IMR-90 (cell line): ENCODE measurements at regions not wholly inside any gene's neighbourhood (a gene's known extent, or its start where the extent isn't known, plus 50 kb on each side); places are given as distances from the start of the nearest gene placed in this dataset.

Experiments used
- ATAC-seq: fragments of 200-7000 bp; cut with Tn5 transposase; 2 replicates; pipeline ENCODE4 v1.9.1; 2020; ENCODE audit warnings: low read depth, mild to moderate bottlenecking, moderate library complexity
- BruUV-seq: library from RNA; stranded (reverse); fragments of 400-500 nt; replicated peaks from 2 replicates; lab custom pipeline; 2021; lab: Mats Ljungman, UMichigan
- CTCF ChIA-PET: fragments of 300-600 bp; formaldehyde crosslinking; extraction: SDS; loops from one replicate; lab custom pipeline; 2021; ENCODE audit warnings: antibody characterized with exemption; lab: Yijun Ruan, JAX
- POLR2A ChIA-PET: fragments of 300-600 bp; sonication (Branson Sonifier 250); formaldehyde crosslinking; loops from one replicate; lab custom pipeline; 2022; ENCODE audit warnings: antibody characterized with exemption; ENCODE audit not compliant: unreplicated experiment; lab: Charles Lee
- DNase-seq: peaks from one replicate; pipeline ENCODE4 v3.0.0; 2013
- H2AFZ ChIP-seq: replicated peaks from 2 replicates; pipeline ENCODE3; 2013; ENCODE audit warnings: low read length, mild to moderate bottlenecking; ENCODE audit not compliant: poor library complexity
- H2AK5ac ChIP-seq: 2 replicates; pipeline ENCODE4 v1.6.1; 2013; ENCODE audit warnings: low read depth, low read length, inconsistent platforms
- H2AK9ac ChIP-seq: replicated peaks from 2 replicates; pipeline ENCODE3; 2013; ENCODE audit warnings: mild to moderate bottlenecking, low read depth, low read length, moderate library complexity; ENCODE audit not compliant: poor library complexity
- H2BK120ac ChIP-seq: 2 replicates; pipeline ENCODE4 v1.6.1; 2013; ENCODE audit warnings: low read depth, low read length, inconsistent platforms
- H2BK15ac ChIP-seq: 3 replicates; pipeline ENCODE4 v1.6.1; 2013; ENCODE audit warnings: low read depth, low read length, inconsistent platforms
- H2BK20ac ChIP-seq: 2 replicates; pipeline ENCODE4 v1.6.1; 2013; ENCODE audit warnings: low read depth, mild to moderate bottlenecking, inconsistent platforms, low read length, moderate library complexity
- H2BK5ac ChIP-seq: 2 replicates; pipeline ENCODE4 v1.6.1; 2013; ENCODE audit warnings: mild to moderate bottlenecking, low read depth, low read length, inconsistent platforms; ENCODE audit not compliant: poor library complexity, severe bottlenecking
- H3K14ac ChIP-seq: replicated peaks from 2 replicates; pipeline ENCODE4 v1.6.1; 2013; ENCODE audit warnings: low read depth, low read length, inconsistent platforms
- H3K18ac ChIP-seq: 2 replicates; pipeline ENCODE4 v1.6.1; 2013; ENCODE audit warnings: low read depth, low read length, control low read depth
- H3K23ac ChIP-seq: 2 replicates; pipeline ENCODE4 v1.6.1; 2013; ENCODE audit warnings: low read depth, low read length, inconsistent platforms
- H3K27ac ChIP-seq: 2 replicates; pipeline ENCODE4 v1.5.1; 2013; ENCODE audit warnings: mild to moderate bottlenecking, control low read depth, low read length; ENCODE audit not compliant: insufficient read depth
- H3K27me3 ChIP-seq: 2 replicates; pipeline ENCODE4 v1.6.1; 2013; ENCODE audit warnings: low read length; ENCODE audit not compliant: control insufficient read depth, insufficient read depth
- H3K36me3 ChIP-seq: 2 replicates; pipeline ENCODE4 v1.6.1; 2013; ENCODE audit warnings: low read length, mixed read lengths; ENCODE audit not compliant: control insufficient read depth, insufficient read depth
- H3K4ac ChIP-seq: 2 replicates; pipeline ENCODE4 v1.6.1; 2013; ENCODE audit warnings: low read depth, low read length, inconsistent platforms
- H3K4me1 ChIP-seq: 2 replicates; pipeline ENCODE4 v1.6.1; 2013; ENCODE audit warnings: low read length, mixed read lengths; ENCODE audit not compliant: control insufficient read depth, insufficient read depth
- H3K4me2 ChIP-seq: 2 replicates; pipeline ENCODE4 v1.6.1; 2013; ENCODE audit warnings: low read depth, mild to moderate bottlenecking, control low read depth, low read length, moderate library complexity
- H3K4me3 ChIP-seq: 2 replicates; pipeline ENCODE4 v1.5.1; 2013; ENCODE audit warnings: low read depth, mild to moderate bottlenecking, control low read depth, low read length, moderate library complexity; ENCODE audit not compliant: insufficient read depth
- H3K56ac ChIP-seq: 2 replicates; pipeline ENCODE4 v1.6.1; 2013; ENCODE audit warnings: low read length, inconsistent platforms; ENCODE audit not compliant: insufficient read depth; ENCODE audit errors: extremely low read depth
- H3K79me1 ChIP-seq, 2 experiments: 2 replicates each; pipeline ENCODE4 v1.6.1; 2013; ENCODE audit warnings: low read length in 2 of 2, inconsistent platforms in 1 of 2, low read depth in 1 of 2
- H3K9ac ChIP-seq: 2 replicates; pipeline ENCODE4 v1.6.1; 2013; ENCODE audit warnings: low read depth, low read length, control low read depth
- H3K9me1 ChIP-seq: 2 replicates; pipeline ENCODE4 v1.6.1; 2013; ENCODE audit warnings: low read length, inconsistent platforms; ENCODE audit not compliant: insufficient read depth
- H3K9me3 ChIP-seq: 2 replicates; pipeline ENCODE4 v1.6.1; 2013; ENCODE audit warnings: low read length; ENCODE audit not compliant: control insufficient read depth, insufficient read depth
- H4K20me1 ChIP-seq: 2 replicates; pipeline ENCODE4 v1.6.1; 2013; ENCODE audit warnings: low read length, inconsistent platforms; ENCODE audit not compliant: insufficient read depth
- H4K5ac ChIP-seq: 2 replicates; pipeline ENCODE4 v1.6.1; 2013; ENCODE audit warnings: mild to moderate bottlenecking, low read depth, low read length, control low read depth
- H4K8ac ChIP-seq, 2 experiments: 2 replicates each; pipeline ENCODE4 v1.6.1; 2013; ENCODE audit warnings: low read depth in 2 of 2, low read length in 2 of 2, control low read depth in 1 of 2, inconsistent platforms in 1 of 2
- H4K91ac ChIP-seq: 2 replicates; pipeline ENCODE4 v1.6.1; 2013; ENCODE audit warnings: low read depth, low read length, inconsistent platforms; ENCODE audit not compliant: insufficient read depth
- FOS ChIP-seq: fragments of 150-350 bp; IDR thresholded peaks from 2 replicates; pipeline ENCODE4 v1.6.1; 2016; ENCODE audit warnings: low read depth, low read length
- MAFK ChIP-seq: IDR thresholded peaks from 2 replicates; pipeline ENCODE4 v1.6.1; 2012; ENCODE audit warnings: low read depth, low read length, improper control_type of control experiment
- NFE2L2 ChIP-seq: fragments of 150-350 bp; IDR thresholded peaks from 2 replicates; pipeline ENCODE4 v1.6.1; 2016; ENCODE audit warnings: low read depth, mild to moderate bottlenecking, low read length
- POLR2A ChIP-seq: IDR thresholded peaks from 2 replicates; pipeline ENCODE4 v1.6.1; 2012; ENCODE audit warnings: mild to moderate bottlenecking, low read depth, low read length
- RFX5 ChIP-seq: IDR thresholded peaks from 2 replicates; pipeline ENCODE4 v1.8.0; 2012; ENCODE audit warnings: low read depth, mild to moderate bottlenecking, low read length, moderate library complexity
- SMC3 ChIP-seq: fragments of 150-350 bp; IDR thresholded peaks from 2 replicates; pipeline ENCODE4 v1.6.1; 2016; ENCODE audit warnings: low read depth, mild to moderate bottlenecking, antibody characterized with exemption, low read length, moderate library complexity
- WGBS, 2 experiments: methylation state at CpG; one replicate each; pipeline versions ENCODE4 v1.1.5 to v1.1.7; 2013; ENCODE audit warnings: missing lambda C conversion rate in 2 of 2; ENCODE audit not compliant: insufficient read length in 1 of 2; ENCODE audit errors: extremely low coverage in 2 of 2; 5-methylcytosine and 5-hydroxymethylcytosine counted together
- dilution Hi-C: fragments of 300-500 bp; cut with HindIII; formaldehyde crosslinking; loops from one replicate; pipeline ENCODE4 v1.14.3; 2018; ENCODE audit warnings: low sequenced_read_pairs; ENCODE audit not compliant: unreplicated experiment
- in situ Hi-C: fragments of 300-500 bp; cut with MboI; formaldehyde crosslinking; loops from 3 replicates; pipeline ENCODE4 v1.14.3; 2019; ENCODE audit warnings: low sequenced_read_pairs, inconsistent platforms, mixed read lengths
- intact Hi-C: fragments of 100-400 bp; cut with micrococcal nuclease; formaldehyde crosslinking; loops from 2 replicates; pipeline ENCODE4 v1.10.0; 2022

DNA sequence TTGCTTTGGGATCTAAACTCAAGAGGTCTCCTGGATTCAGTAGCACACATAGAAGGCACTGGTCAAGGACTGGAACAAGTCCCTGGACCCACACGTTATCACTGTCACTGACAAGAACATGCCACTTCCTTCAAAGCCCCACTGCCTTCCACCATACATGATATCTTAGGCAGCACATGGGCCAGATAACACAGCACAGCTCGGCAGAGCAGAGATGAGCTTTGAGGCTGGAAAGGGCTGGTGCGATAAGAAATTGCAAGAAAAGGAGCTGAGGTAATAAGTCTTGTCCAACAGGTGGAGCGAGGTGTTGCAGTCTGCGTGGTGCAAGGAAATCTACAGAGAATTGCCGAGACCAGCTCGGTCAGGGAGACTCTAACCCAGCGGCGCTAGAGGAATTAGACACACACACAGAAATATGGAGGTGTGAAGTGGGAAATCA is 139.8 kb upstream of the CDK13 start:
- Histone ChIP-seq H2BK15ac (no peak overlapping the region), H3K56ac (no peak overlapping the region), H4K20me1 (no peaks in the 10 kb centered on the region), H3K9me1 (no peaks in the 10 kb centered on the region), H2BK5ac (no peak overlapping the region), H3K79me1 (no peaks in the 10 kb centered on the region), H3K4ac (no peak overlapping the region), H4K5ac (no peak overlapping the region), H3K14ac (no peak overlapping the region), H3K4me1 (0 out of 2 replicates have a peak, but pooled peaks cover 2% of the 10 kb centered on the region), H2BK120ac (no peak overlapping the region), H3K23ac (peak overlapping the region; percentile 27; the same call in 1 of the 2 replicates), H4K91ac (no peak overlapping the region), H3K9me3 (no peaks in the 10 kb centered on the region), H2AFZ (no peak overlapping the region), H3K4me2 (no peak overlapping the region), H2BK20ac (no peak overlapping the region), H3K18ac (no peak overlapping the region), H2AK5ac (no peak overlapping the region), H3K27me3 (peaks cover 18% of the 10 kb centered on the region), H3K9ac (no peak overlapping the region), H2AK9ac (no peak overlapping the region), H3K4me3 (no peak overlapping the region), H4K8ac (no peak overlapping the region), H3K27ac (no peak overlapping the region), H3K36me3 (no peaks in the 10 kb centered on the region)
- TF ChIP-seq RFX5 (no peak), NFE2L2 (no peak), FOS (no peak), SMC3 (no peak), MAFK (no peak), POLR2A (no peak)
- DNase-seq (no peak), ATAC-seq (no peak)
- ChIA-PET CTCF (no interaction called here), POLR2A (no interaction called here)
- dilution Hi-C loops = no loop called here
- 70% methylated on average over 2 of the region's 9 CpGs; no CpG with 5 or more reads in 1 of the 2 experiments for WGBS, 2 experiments
- in situ Hi-C loops = no loop called here
- intact Hi-C loops = no loop called here
- no TSS peak for BruUV-seq
